Tibial artery (tissue), 4 donors: ENCODE measurements at regions not wholly inside any gene's neighbourhood (a gene's known extent, or its start where the extent isn't known, plus 50 kb on each side); places are given as distances from the start of the nearest gene placed in this dataset.

Experiments used
- DNase-seq, 2 donors: peaks; one replicate each; pipeline ENCODE4 v3.0.0-alpha.2; 2019
- H3K27ac ChIP-seq, 2 donors: fragments of 200-600 bp; sonication (generic) in 1 of 2; 1 replicate in 1 of 2; 2 replicates in 1 of 2; pipeline ENCODE4 v1.5.1; 2018 to 2019; ENCODE audit warnings: mild to moderate bottlenecking in 1 of 2
- H3K27me3 ChIP-seq, 2 donors: fragments of 200-600 bp; sonication (generic) in 1 of 2; one replicate each; pipeline versions ENCODE4 v1.5.1 to v1.6.0; 2016 to 2019
- H3K36me3 ChIP-seq, 3 donors: fragments of 200-600 bp; sonication (generic) in 2 of 3; one replicate each; pipeline ENCODE4 v1.5.1; 2016 to 2019; ENCODE audit warnings: mild to moderate bottlenecking in 2 of 3
- H3K4me1 ChIP-seq, 4 donors: fragments of 200-600 bp; sonication (generic) in 2 of 4; 1 replicate in 3 of 4; 2 replicates in 1 of 4; pipeline ENCODE4 v1.5.1; 2016 to 2019
- H3K4me3 ChIP-seq, 2 donors: fragments of 200-600 bp; sonication (generic) in 1 of 2; 1 replicate in 1 of 2; 2 replicates in 1 of 2; pipeline ENCODE4 v1.5.1; 2018 to 2019; ENCODE audit warnings: mild to moderate bottlenecking in 2 of 2
- H3K9me3 ChIP-seq, 3 donors: fragments of 200-600 bp; sonication (generic) in 1 of 3; one replicate each; pipeline ENCODE4 v1.5.1; 2016 to 2019
- CTCF ChIP-seq, 2 experiments: fragments of 200-600 bp in 1 of 2; fragments of 450-650 bp in 1 of 2; IDR thresholded peaks; one replicate each; pipeline ENCODE4 v1.5.1; 2017 to 2019; ENCODE audit warnings: antibody characterized with exemption in 2 of 2, mild to moderate bottlenecking in 1 of 2, moderate library complexity in 1 of 2
- intact Hi-C: fragments of 100-400 bp; cut with DNase I; formaldehyde crosslinking; loops from one replicate; pipeline ENCODE4 v1.15.0; 2023; ENCODE audit warnings: low total_unique reads

- Histone ChIP-seq H3K36me3 (no peaks in the 10 kb centered on the region), H3K27me3 (no peaks in the 10 kb centered on the region), H3K4me3 (no peak overlapping the region), H3K9me3 (no peaks in the 10 kb centered on the region), H3K27ac (no peak overlapping the region), H3K4me1 (no peaks in the 10 kb centered on the region)
- no peak for TF ChIP-seq CTCF (IDR thresholded peaks at IDR 0.05)
- intact Hi-C loops, result no loop called here
- DNase-seq, result no peak
Observed at GRCh38 chr16:65829076-65829475, 537.4 kb upstream of the CDH5 start.

DNA sequence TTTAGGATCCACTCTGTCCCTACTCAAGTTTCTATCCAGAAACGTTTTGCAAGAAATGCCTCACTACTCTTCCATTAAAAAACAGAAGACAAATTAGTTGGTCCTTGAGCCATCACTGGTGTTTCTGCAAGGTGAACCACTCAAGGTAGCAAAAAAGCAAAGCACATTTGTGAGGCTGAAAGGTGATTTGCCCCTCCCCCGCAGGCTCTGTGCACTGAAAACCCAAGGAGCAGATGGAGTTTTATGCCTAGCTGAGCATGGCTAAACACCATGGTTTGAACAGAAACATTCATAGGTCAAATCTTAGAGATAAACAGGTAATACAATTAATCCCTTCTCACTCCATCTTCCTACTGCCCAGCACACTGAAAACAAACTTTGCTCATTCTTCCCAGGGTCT lies 538.2 kb upstream of the CDH5 start:
- Histone ChIP-seq H3K27me3 (no peaks in the 10 kb centered on the region), H3K27ac (no peak overlapping the region), H3K4me1 (no peaks in the 10 kb centered on the region), H3K36me3 (no peaks in the 10 kb centered on the region), H3K9me3 (no peaks in the 10 kb centered on the region), H3K4me3 (no peak overlapping the region)
- intact Hi-C loops, result no loop called here
- no peak for DNase-seq
- no peak for TF ChIP-seq CTCF (IDR thresholded peaks at IDR 0.05)

GRCh38 chr16:65827231-65827630 lies 539.3 kb upstream of the CDH5 start:
- TF ChIP-seq CTCF (IDR thresholded peaks at IDR 0.05), result no peak
- Histone ChIP-seq H3K9me3 (no peaks in the 10 kb centered on the region), H3K27me3 (no peaks in the 10 kb centered on the region), H3K27ac (no peak overlapping the region), H3K4me1 (no peaks in the 10 kb centered on the region), H3K36me3 (no peaks in the 10 kb centered on the region), H3K4me3 (no peak overlapping the region)
- no peak for DNase-seq
- intact Hi-C loops, result no loop called here

- Histone ChIP-seq H3K27ac (no peak overlapping the region), H3K9me3 (no peaks in the 10 kb centered on the region), H3K27me3 (no peaks in the 10 kb centered on the region), H3K36me3 (no peaks in the 10 kb centered on the region), H3K4me3 (no peak overlapping the region), H3K4me1 (no peaks in the 10 kb centered on the region)
- intact Hi-C loops, result no loop called here
- TF ChIP-seq CTCF (IDR thresholded peaks at IDR 0.05), result no peak
- no peak for DNase-seq
Observed at GRCh38 chr16:65825191-65825856, 541.2 kb upstream of the CDH5 start.

GRCh38 chr16:65822148-65822547 lies 544.3 kb upstream of the CDH5 start:
- Histone ChIP-seq H3K9me3 (no peaks in the 10 kb centered on the region), H3K36me3 (no peaks in the 10 kb centered on the region), H3K27me3 (no peaks in the 10 kb centered on the region), H3K27ac (no peak overlapping the region), H3K4me1 (no peaks in the 10 kb centered on the region), H3K4me3 (no peak overlapping the region)
- intact Hi-C loops, result no loop called here
- no peak for DNase-seq
- no peak for TF ChIP-seq CTCF (IDR thresholded peaks at IDR 0.05)
